ENCODE measurements at regions not wholly inside any gene's neighbourhood (a gene's known extent, or its start where the extent isn't known, plus 50 kb on each side); places are given as distances from the start of the nearest gene placed in this dataset.

DNA sequence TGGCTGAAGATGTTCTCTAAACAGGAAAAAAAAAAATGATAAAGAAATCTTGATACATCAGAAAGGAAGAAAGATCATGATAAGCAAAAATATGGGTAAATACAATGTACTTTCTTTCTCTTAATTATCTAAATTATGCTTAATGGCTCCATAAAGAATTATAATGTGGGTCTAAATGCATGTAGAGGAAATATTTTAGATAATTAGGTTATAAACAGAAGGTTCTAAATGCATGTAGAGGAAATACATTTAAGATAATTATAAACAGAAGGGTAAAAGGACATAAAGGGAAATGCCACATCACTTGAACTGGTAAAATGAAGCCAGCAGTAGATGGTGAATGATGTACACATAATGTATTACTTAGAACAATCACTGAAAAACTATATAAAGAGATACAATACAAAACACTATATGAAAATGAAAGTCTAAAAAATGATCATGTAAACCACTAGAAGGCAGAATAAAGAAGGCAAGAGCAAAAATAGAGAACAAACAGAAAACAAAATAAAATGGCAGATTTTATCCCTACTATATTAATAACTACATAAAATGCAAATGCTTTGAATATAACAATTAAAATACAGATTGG is 308.4 kb upstream of the CDH2 start:
- TF ChIP-seq GATA2 (IDR thresholded peaks at IDR 0.05; ENCODE audit: low read depth, low read length) (no peak), GATA3 (IDR thresholded peaks at IDR 0.05; ENCODE audit: low read depth, low read length) (peak; percentile 30; the same call in 1 of the 2 replicates)

All from SH-SY5Y (cell line).